ENCODE measurements at regions not wholly inside any gene's neighbourhood (a gene's known extent, or its start where the extent isn't known, plus 50 kb on each side); places are given as distances from the start of the nearest gene placed in this dataset.

- Histone ChIP-seq H3K27me3 (no peaks in the 10 kb centered on the region), H3K27ac (no peak overlapping the region), H3K4me3 (no peak overlapping the region), H3K79me2 (no peaks in the 10 kb centered on the region), H4K20me1 (ENCODE audit: insufficient read depth, poor library complexity, severe bottlenecking) (no peaks in the 10 kb centered on the region), H2AFZ (no peak overlapping the region), H3K36me3 (replicated peaks; ENCODE audit: insufficient read depth, low read depth) (no peaks in the 10 kb centered on the region), H3K9me3 (ENCODE audit: low read depth) (no peaks in the 10 kb centered on the region), H3K9me2 (replicated peaks; ENCODE audit: insufficient read depth) (no peaks in the 10 kb centered on the region), H3K4me2 (no peak overlapping the region), H3K4me1 (ENCODE audit: insufficient read depth) (peaks cover 7% of the 10 kb centered on the region)
- TF ChIP-seq EZH2phosphoT487 (IDR thresholded peaks at IDR 0.05; ENCODE audit: low read depth, severe bottlenecking, unreplicated experiment) = no peak
- TF ChIP-seq EZH2 (IDR thresholded peaks at IDR 0.05; ENCODE audit: borderline replicate concordance) = no peak
- TF ChIP-seq, protein P1, sequence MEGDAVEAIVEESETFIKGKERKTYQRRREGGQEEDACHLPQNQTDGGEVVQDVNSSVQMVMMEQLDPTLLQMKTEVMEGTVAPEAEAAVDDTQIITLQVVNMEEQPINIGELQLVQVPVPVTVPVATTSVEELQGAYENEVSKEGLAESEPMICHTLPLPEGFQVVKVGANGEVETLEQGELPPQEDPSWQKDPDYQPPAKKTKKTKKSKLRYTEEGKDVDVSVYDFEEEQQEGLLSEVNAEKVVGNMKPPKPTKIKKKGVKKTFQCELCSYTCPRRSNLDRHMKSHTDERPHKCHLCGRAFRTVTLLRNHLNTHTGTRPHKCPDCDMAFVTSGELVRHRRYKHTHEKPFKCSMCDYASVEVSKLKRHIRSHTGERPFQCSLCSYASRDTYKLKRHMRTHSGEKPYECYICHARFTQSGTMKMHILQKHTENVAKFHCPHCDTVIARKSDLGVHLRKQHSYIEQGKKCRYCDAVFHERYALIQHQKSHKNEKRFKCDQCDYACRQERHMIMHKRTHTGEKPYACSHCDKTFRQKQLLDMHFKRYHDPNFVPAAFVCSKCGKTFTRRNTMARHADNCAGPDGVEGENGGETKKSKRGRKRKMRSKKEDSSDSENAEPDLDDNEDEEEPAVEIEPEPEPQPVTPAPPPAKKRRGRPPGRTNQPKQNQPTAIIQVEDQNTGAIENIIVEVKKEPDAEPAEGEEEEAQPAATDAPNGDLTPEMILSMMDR (IDR thresholded peaks at IDR 0.05; ENCODE audit: poor library complexity) = no peak
- 74% methylated on average over 6 of the region's 6 CpGs for WGBS (ENCODE audit: low lambda C conversion rate, missing lambda C conversion rate)
- no peak for DNase-seq (ENCODE audit: low spot score)
Measured at GRCh38 chr1:228979774-228980173, 244.5 kb downstream of the RHOU start.

DNA sequence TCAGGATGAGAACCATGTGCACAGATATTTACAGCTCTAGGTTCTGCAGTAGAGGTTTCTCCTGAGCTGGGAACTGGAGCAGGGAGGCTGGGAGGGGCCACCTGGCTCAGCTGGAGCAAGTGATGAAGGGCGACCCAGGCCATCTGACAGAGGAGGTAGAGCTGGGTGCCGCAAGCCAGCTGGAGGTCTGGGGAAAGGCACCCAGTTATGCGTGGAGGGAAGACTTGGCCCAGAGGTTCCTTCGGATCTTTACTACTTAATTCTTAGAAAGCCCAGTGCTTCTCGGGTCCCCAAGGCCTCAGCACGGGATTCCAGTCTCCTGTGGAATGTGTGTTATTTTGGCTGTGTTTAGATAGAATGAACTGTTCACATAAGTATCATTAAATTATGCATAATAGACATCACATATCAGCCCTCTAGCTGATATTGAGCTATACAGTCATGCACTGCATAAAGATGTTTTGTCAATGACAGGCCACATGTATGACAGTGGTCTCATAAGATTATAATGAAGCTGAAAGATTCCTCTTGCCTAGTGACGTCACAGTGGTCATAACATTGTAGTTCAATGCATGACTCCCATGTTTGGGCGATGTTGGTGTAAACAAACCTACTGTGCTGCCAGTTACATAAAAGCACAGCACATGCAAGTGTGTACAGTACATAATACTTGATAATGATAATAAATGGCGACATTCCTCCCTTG is 245.1 kb downstream of the RHOU start:
- no peak overlapping the region for H2AFZ ChIP-seq
- no peak overlapping the region for H3K4me2 ChIP-seq
- no peaks in the 10 kb centered on the region for H3K9me2 ChIP-seq (replicated peaks; ENCODE audit: insufficient read depth)
- H3K36me3 ChIP-seq (replicated peaks; ENCODE audit: insufficient read depth, low read depth) = no peaks in the 10 kb centered on the region
- H3K79me2 ChIP-seq = no peaks in the 10 kb centered on the region
- 81% methylated on average over 9 of the region's 9 CpGs for WGBS (ENCODE audit: low lambda C conversion rate, missing lambda C conversion rate)
- no peak overlapping the region for H3K4me3 ChIP-seq
- no peak for DNase-seq (ENCODE audit: low spot score)
- H4K20me1 ChIP-seq (ENCODE audit: insufficient read depth, poor library complexity, severe bottlenecking) = no peaks in the 10 kb centered on the region
- peaks cover 7% of the 10 kb centered on the region for H3K4me1 ChIP-seq (ENCODE audit: insufficient read depth)
- no peaks in the 10 kb centered on the region for H3K27me3 ChIP-seq
- no peaks in the 10 kb centered on the region for H3K9me3 ChIP-seq (ENCODE audit: low read depth)
- no peak overlapping the region for H3K27ac ChIP-seq
- TF ChIP-seq, protein P1 (IDR thresholded peaks at IDR 0.05; ENCODE audit: poor library complexity) = no peak
- TF ChIP-seq EZH2phosphoT487 (IDR thresholded peaks at IDR 0.05; ENCODE audit: low read depth, severe bottlenecking, unreplicated experiment) (no peak), EZH2 (IDR thresholded peaks at IDR 0.05; ENCODE audit: borderline replicate concordance) (no peak)

DNA sequence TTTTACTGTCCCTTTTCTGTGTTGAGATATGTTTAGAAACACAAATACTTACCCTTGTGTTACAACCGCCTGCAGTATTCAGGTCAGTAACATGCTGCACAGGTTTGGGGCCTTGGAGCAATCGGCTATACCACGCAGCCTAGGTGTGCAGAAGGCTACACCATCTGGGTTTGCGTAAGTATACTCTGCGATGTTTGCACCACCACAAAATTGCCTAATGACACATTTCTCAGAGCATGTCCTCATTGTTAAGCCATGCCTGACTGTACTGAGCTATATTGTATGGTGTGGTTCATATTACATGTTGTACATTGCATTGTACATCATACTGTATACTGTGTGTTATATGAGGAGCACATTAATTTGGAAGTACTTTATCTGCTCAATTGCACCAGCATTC is 247.4 kb downstream of the RHOU start:
- Histone ChIP-seq H3K27ac (no peak overlapping the region), H3K36me3 (replicated peaks; ENCODE audit: insufficient read depth, low read depth) (no peaks in the 10 kb centered on the region), H3K4me1 (ENCODE audit: insufficient read depth) (peaks cover 7% of the 10 kb centered on the region), H3K27me3 (no peaks in the 10 kb centered on the region), H3K79me2 (no peaks in the 10 kb centered on the region), H3K4me3 (no peak overlapping the region), H4K20me1 (ENCODE audit: insufficient read depth, poor library complexity, severe bottlenecking) (no peaks in the 10 kb centered on the region), H3K4me2 (no peak overlapping the region), H3K9me2 (replicated peaks; ENCODE audit: insufficient read depth) (no peaks in the 10 kb centered on the region), H3K9me3 (ENCODE audit: low read depth) (no peaks in the 10 kb centered on the region), H2AFZ (no peak overlapping the region)
- TF ChIP-seq EZH2 (IDR thresholded peaks at IDR 0.05; ENCODE audit: borderline replicate concordance) = no peak
- 92% methylated on average over 5 of the region's 5 CpGs for whole genome bisulfite sequencing (ENCODE audit: low lambda C conversion rate, missing lambda C conversion rate)
- no peak for DNase-seq (ENCODE audit: low spot score)

- TF ChIP-seq, protein P1 (IDR thresholded peaks at IDR 0.05; ENCODE audit: poor library complexity) = no peak
- TF ChIP-seq EZH2 (IDR thresholded peaks at IDR 0.05; ENCODE audit: borderline replicate concordance) = no peak
- TF ChIP-seq EZH2phosphoT487 (IDR thresholded peaks at IDR 0.05; ENCODE audit: low read depth, severe bottlenecking, unreplicated experiment) = no peak
- no peaks in the 10 kb centered on the region for H3K27me3 ChIP-seq
- H3K9me2 ChIP-seq (replicated peaks; ENCODE audit: insufficient read depth) = no peaks in the 10 kb centered on the region
- no peak for DNase-seq (ENCODE audit: low spot score)
- H3K4me3 ChIP-seq = no peak overlapping the region
- peaks cover 7% of the 10 kb centered on the region for H3K4me1 ChIP-seq (ENCODE audit: insufficient read depth)
- no peaks in the 10 kb centered on the region for H4K20me1 ChIP-seq (ENCODE audit: insufficient read depth, poor library complexity, severe bottlenecking)
- no peak overlapping the region for H3K4me2 ChIP-seq
- no peaks in the 10 kb centered on the region for H3K36me3 ChIP-seq (replicated peaks; ENCODE audit: insufficient read depth, low read depth)
- 83% methylated on average over 6 of the region's 6 CpGs for WGBS (ENCODE audit: low lambda C conversion rate, missing lambda C conversion rate)
- H3K79me2 ChIP-seq = no peaks in the 10 kb centered on the region
- no peaks in the 10 kb centered on the region for H3K9me3 ChIP-seq (ENCODE audit: low read depth)
- H3K27ac ChIP-seq = no peak overlapping the region
- H2AFZ ChIP-seq = no peak overlapping the region
Measured at GRCh38 chr1:228983231-228983660, 248.0 kb downstream of the RHOU start.

Measured in hepatocyte (in vitro differentiated cells).